ENCODE measurements at regions not wholly inside any gene's neighbourhood (a gene's known extent, or its start where the extent isn't known, plus 50 kb on each side); places are given as distances from the start of the nearest gene placed in this dataset.

GRCh38 chr5:110366716-110367115 lies 359.8 kb downstream of the TMEM232 start:
- Mint-ChIP-seq H3K36me3 (ENCODE audit: insufficient read depth, unreplicated experiment) (no peaks in the 10 kb centered on the region), H3K27ac (ENCODE audit: unreplicated experiment) (no peak overlapping the region), H3K27me3 (ENCODE audit: unreplicated experiment) (no peaks in the 10 kb centered on the region), H3K9me3 (ENCODE audit: low read depth, unreplicated experiment) (no peaks in the 10 kb centered on the region), H3K4me1 (ENCODE audit: low read depth, unreplicated experiment) (no peaks in the 10 kb centered on the region), H3K4me3 (ENCODE audit: low read depth, unreplicated experiment) (no peak overlapping the region)
- intact Hi-C loops (cut with micrococcal nuclease; ENCODE audit: unreplicated experiment) = no loop called here
- CTCF ChIA-PET = interaction anchor here (0.7 kb wide), 1 partner anchor 11 kb away, joined by 3 read pairs; no protein-coding TSS in a partner anchor
- TF ChIP-seq, protein P1, sequence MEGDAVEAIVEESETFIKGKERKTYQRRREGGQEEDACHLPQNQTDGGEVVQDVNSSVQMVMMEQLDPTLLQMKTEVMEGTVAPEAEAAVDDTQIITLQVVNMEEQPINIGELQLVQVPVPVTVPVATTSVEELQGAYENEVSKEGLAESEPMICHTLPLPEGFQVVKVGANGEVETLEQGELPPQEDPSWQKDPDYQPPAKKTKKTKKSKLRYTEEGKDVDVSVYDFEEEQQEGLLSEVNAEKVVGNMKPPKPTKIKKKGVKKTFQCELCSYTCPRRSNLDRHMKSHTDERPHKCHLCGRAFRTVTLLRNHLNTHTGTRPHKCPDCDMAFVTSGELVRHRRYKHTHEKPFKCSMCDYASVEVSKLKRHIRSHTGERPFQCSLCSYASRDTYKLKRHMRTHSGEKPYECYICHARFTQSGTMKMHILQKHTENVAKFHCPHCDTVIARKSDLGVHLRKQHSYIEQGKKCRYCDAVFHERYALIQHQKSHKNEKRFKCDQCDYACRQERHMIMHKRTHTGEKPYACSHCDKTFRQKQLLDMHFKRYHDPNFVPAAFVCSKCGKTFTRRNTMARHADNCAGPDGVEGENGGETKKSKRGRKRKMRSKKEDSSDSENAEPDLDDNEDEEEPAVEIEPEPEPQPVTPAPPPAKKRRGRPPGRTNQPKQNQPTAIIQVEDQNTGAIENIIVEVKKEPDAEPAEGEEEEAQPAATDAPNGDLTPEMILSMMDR (IDR thresholded peaks at IDR 0.05; ENCODE audit: unreplicated experiment) = no peak
- DNase-seq = no peak
- no TSS peak for BruUV-seq (replicated peaks)

All from Calu3 (cell line).